Retinal pigment epithelial cell (primary cell): ENCODE measurements at regions not wholly inside any gene's neighbourhood (a gene's known extent, or its start where the extent isn't known, plus 50 kb on each side); places are given as distances from the start of the nearest gene placed in this dataset.

Experiments used
- DNase-seq: peaks from one replicate; pipeline ENCODE4 v3.0.0-alpha.2; 2010; ENCODE audit warnings: low read depth
- H3K4me3 ChIP-seq: 2 replicates; pipeline ENCODE4 v1.5.1; 2011; ENCODE audit warnings: mild to moderate bottlenecking, low read length, control low read depth, moderate library complexity
- TF ChIP-seq, protein P1 (sequence below): conservative IDR thresholded peaks from 2 replicates; pipeline ENCODE4 v1.5.1; 2011; ENCODE audit warnings: low read depth, low read length, control low read depth, inconsistent platforms

DNA sequence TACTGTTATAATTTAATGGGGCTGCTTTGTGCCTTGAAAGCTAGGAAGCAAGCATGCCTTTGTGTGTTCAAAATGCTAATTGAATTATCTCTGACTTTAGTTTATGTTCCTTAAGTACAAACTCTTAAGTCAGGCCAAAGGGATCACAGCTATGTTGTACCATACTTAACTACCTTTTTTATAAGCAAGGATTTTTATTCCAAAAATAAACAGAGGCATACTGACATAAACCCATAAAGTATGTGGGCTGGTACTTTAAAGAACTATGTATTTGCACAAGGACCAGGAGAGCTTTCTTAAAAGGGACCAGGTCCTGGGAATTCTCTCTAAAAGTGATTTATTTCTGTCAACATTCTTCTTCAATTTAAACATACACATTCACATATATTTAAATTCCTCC, 57.8 kb upstream of the HCCS start:
- H3K4me3 ChIP-seq: no peak overlapping the region
- DNase-seq: peak; percentile 16
- TF ChIP-seq, protein P1, sequence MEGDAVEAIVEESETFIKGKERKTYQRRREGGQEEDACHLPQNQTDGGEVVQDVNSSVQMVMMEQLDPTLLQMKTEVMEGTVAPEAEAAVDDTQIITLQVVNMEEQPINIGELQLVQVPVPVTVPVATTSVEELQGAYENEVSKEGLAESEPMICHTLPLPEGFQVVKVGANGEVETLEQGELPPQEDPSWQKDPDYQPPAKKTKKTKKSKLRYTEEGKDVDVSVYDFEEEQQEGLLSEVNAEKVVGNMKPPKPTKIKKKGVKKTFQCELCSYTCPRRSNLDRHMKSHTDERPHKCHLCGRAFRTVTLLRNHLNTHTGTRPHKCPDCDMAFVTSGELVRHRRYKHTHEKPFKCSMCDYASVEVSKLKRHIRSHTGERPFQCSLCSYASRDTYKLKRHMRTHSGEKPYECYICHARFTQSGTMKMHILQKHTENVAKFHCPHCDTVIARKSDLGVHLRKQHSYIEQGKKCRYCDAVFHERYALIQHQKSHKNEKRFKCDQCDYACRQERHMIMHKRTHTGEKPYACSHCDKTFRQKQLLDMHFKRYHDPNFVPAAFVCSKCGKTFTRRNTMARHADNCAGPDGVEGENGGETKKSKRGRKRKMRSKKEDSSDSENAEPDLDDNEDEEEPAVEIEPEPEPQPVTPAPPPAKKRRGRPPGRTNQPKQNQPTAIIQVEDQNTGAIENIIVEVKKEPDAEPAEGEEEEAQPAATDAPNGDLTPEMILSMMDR: no peak

DNA sequence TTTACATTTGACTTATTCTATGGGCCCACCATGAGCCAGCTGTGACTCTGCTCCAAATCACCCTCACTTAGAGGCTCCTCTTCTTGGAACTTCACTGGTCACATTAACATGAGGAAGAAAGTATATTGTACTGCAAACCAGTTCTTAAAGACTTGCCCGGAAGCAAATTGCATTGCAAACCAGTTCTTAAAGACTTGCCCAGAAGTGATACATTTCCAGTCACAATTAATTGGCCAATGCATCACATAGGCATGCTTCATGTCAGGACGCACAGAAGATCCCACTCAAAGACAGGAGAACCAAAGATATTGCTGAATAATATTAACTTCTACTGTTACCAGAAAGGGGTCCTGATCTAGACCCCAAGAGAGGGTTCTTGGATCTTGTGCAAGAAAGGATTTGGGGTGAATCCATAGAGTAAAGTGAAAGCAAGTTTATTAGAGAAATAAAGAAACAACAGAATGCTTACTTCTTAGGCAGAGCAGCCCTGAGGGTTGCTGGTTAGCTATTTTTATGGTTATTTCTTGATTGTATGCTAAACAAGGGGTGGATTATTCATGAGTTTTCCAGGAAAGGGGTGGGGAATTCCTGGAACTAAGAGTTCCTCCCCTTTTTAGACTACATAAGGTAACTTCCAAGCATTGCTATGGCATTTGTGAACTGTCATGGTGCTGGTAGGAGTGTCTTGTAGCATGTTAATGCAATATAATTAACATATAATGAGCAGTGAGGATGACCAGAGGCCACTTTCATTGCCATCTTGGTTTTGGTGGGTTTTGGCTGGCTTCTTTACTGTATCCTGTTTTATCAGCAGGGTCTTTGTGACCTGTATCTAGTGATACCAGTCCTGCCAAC, 54.6 kb upstream of the HCCS start:
- DNase-seq: no peak
- no peak overlapping the region for H3K4me3 ChIP-seq
- TF ChIP-seq, protein P1: no peak

DNA sequence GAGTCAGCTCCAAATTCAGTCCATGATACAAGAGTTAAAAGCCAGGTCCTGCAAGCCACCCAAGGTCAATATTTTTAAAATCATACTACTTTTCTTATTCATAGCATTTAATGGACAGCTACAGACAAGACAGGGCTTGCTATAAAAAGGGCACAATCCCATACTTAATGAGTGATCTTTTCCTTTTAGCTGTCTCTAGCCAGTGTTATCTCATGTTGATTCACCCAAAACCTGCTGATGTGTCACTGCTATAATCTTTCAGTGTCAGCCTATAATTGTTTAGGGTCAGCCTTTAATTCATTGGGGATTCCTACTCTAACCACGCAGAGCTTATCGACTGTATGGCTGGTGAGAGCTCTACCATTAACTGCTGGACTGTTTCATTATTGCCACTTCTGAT, 51.2 kb upstream of the HCCS start:
- TF ChIP-seq, protein P1: no peak
- DNase-seq: no peak
- no peak overlapping the region for H3K4me3 ChIP-seq
